ENCODE measurements at regions not wholly inside any gene's neighbourhood (a gene's known extent, or its start where the extent isn't known, plus 50 kb on each side); places are given as distances from the start of the nearest gene placed in this dataset.
"Not testable (repeated sequence)": the region's sequence is repeated elsewhere in the genome, so short reads cannot be mapped to it uniquely, and the experiment has no call there.

- TF ChIP-seq CTCF (conservative IDR thresholded peaks at IDR 0.05): no peak
- peaks cover 3% of the 10 kb centered on the region for H3K36me3 Mint-ChIP-seq (ENCODE audit: low read depth)
- H3K9me3 Mint-ChIP-seq: peaks cover 12% of the 10 kb centered on the region
These were observed 426.0 kb downstream of the TECRL start for GRCh38 chr4:63983224-63983623.

GRCh38 chr4:63965875-63966274 is 443.4 kb downstream of the TECRL start:
- Mint-ChIP-seq H3K36me3 (ENCODE audit: low read depth) (no peaks in the 10 kb centered on the region), H3K27me3 (ENCODE audit: low read depth) (no peaks in the 10 kb centered on the region), H3K9me3 (no peaks in the 10 kb centered on the region), H3K4me1 (no peaks in the 10 kb centered on the region), H3K27ac (ENCODE audit: unreplicated experiment) (no peak overlapping the region), H3K4me3 (no peak overlapping the region)
- no peak for TF ChIP-seq CTCF (conservative IDR thresholded peaks at IDR 0.05)
- DNase-seq (ENCODE audit: low read depth, low spot score): no peak

More at GRCh38 chr4:63983224-63983623, 426.0 kb downstream of the TECRL start:
- Mint-ChIP-seq H3K27me3 (ENCODE audit: low read depth) (no peaks in the 10 kb centered on the region), H3K27ac (ENCODE audit: unreplicated experiment) (no peak overlapping the region), H3K4me3 (no peak overlapping the region), H3K4me1 (no peaks in the 10 kb centered on the region)
- DNase-seq (ENCODE audit: low read depth, low spot score): no peak

GRCh38 chr4:63942706-63943286 is 466.5 kb downstream of the TECRL start:
- DNase-seq (ENCODE audit: low read depth, low spot score): not testable (repeated sequence)

GRCh38 chr4:63937961-63938360 is 471.3 kb downstream of the TECRL start:
- no peaks in the 10 kb centered on the region for H3K36me3 Mint-ChIP-seq (ENCODE audit: low read depth)
- no peaks in the 10 kb centered on the region for H3K4me1 Mint-ChIP-seq
- no peak for TF ChIP-seq CTCF (conservative IDR thresholded peaks at IDR 0.05)
- no peak for DNase-seq (ENCODE audit: low read depth, low spot score)
- H3K9me3 Mint-ChIP-seq: no peaks in the 10 kb centered on the region
- no peaks in the 10 kb centered on the region for H3K27me3 Mint-ChIP-seq (ENCODE audit: low read depth)
- no peak overlapping the region for H3K4me3 Mint-ChIP-seq
- no peak overlapping the region for H3K27ac Mint-ChIP-seq (ENCODE audit: unreplicated experiment)

More at GRCh38 chr4:63942706-63943286, 466.5 kb downstream of the TECRL start:
- not testable (repeated sequence) for H3K27me3 Mint-ChIP-seq (ENCODE audit: low read depth); H3K27ac Mint-ChIP-seq (ENCODE audit: unreplicated experiment); H3K4me1 Mint-ChIP-seq; H3K36me3 Mint-ChIP-seq (ENCODE audit: low read depth); H3K9me3 Mint-ChIP-seq; H3K4me3 Mint-ChIP-seq

- DNase-seq (ENCODE audit: low read depth, low spot score): no peak
- TF ChIP-seq CTCF (conservative IDR thresholded peaks at IDR 0.05): no peak
- H3K27ac Mint-ChIP-seq (ENCODE audit: unreplicated experiment): no peak overlapping the region
- H3K4me1 Mint-ChIP-seq: no peaks in the 10 kb centered on the region
- H3K4me3 Mint-ChIP-seq: no peak overlapping the region
- H3K9me3 Mint-ChIP-seq: peaks cover 3% of the 10 kb centered on the region
- no peaks in the 10 kb centered on the region for H3K36me3 Mint-ChIP-seq (ENCODE audit: low read depth)
- no peaks in the 10 kb centered on the region for H3K27me3 Mint-ChIP-seq (ENCODE audit: low read depth)
These were observed 487.1 kb downstream of the TECRL start for GRCh38 chr4:63922146-63922545.

- no peak for DNase-seq (ENCODE audit: low read depth, low spot score)
- TF ChIP-seq CTCF (conservative IDR thresholded peaks at IDR 0.05): no peak
- Mint-ChIP-seq H3K9me3 (peaks cover 3% of the 10 kb centered on the region), H3K4me3 (no peak overlapping the region), H3K27ac (ENCODE audit: unreplicated experiment) (no peak overlapping the region), H3K27me3 (ENCODE audit: low read depth) (no peaks in the 10 kb centered on the region), H3K4me1 (no peaks in the 10 kb centered on the region), H3K36me3 (ENCODE audit: low read depth) (no peaks in the 10 kb centered on the region)
These were observed 487.7 kb downstream of the TECRL start for GRCh38 chr4:63921561-63921960.

All from neural crest cell (in vitro differentiated cells).